ENCODE measurements at regions not wholly inside any gene's neighbourhood (a gene's known extent, or its start where the extent isn't known, plus 50 kb on each side); places are given as distances from the start of the nearest gene placed in this dataset.

- no peak for DNase-seq
Observed at GRCh38 chr22:47690586-47690985, 928.1 kb downstream of the TBC1D22A start.

- DNase-seq, result no peak
Observed at GRCh38 chr22:47690166-47690565, 927.7 kb downstream of the TBC1D22A start.

GRCh38 chr22:47687776-47688175 is 925.3 kb downstream of the TBC1D22A start:
- DNase-seq, result no peak

GRCh38 chr22:47687346-47687655 is 924.9 kb downstream of the TBC1D22A start:
- DNase-seq, result no peak

- no peak for DNase-seq
Observed at GRCh38 chr22:47686594-47687345, 924.3 kb downstream of the TBC1D22A start.

GRCh38 chr22:47681411-47682165 is 919.1 kb downstream of the TBC1D22A start:
- DNase-seq, result no peak

- DNase-seq, result no peak
Observed at GRCh38 chr22:47678636-47679287, 916.3 kb downstream of the TBC1D22A start.

- no peak for DNase-seq
Observed at GRCh38 chr22:47678048-47678447, 915.6 kb downstream of the TBC1D22A start.

GRCh38 chr22:47676685-47677084 is 914.2 kb downstream of the TBC1D22A start:
- no peak for DNase-seq

- no peak for DNase-seq
Observed at GRCh38 chr22:47674600-47674999, 912.1 kb downstream of the TBC1D22A start.

- no peak for DNase-seq
Observed at GRCh38 chr22:47673557-47673956, 911.1 kb downstream of the TBC1D22A start.

- DNase-seq, result no peak
Observed at GRCh38 chr22:47672526-47672925, 910.1 kb downstream of the TBC1D22A start.

GRCh38 chr22:47665151-47665550 is 902.7 kb downstream of the TBC1D22A start:
- no peak for DNase-seq

- no peak for DNase-seq
Observed at GRCh38 chr22:47663615-47664605, 901.5 kb downstream of the TBC1D22A start.

- no peak for DNase-seq
Observed at GRCh38 chr22:47659467-47660223, 897.2 kb downstream of the TBC1D22A start.

GRCh38 chr22:47658182-47658581 is 895.7 kb downstream of the TBC1D22A start:
- DNase-seq, result no peak

GRCh38 chr22:47657224-47657623 is 894.8 kb downstream of the TBC1D22A start:
- DNase-seq, result no peak

GRCh38 chr22:47656806-47657205 is 894.4 kb downstream of the TBC1D22A start:
- no peak for DNase-seq

GRCh38 chr22:47655930-47656329 is 893.5 kb downstream of the TBC1D22A start:
- no peak for DNase-seq

GRCh38 chr22:47654922-47655491 is 892.6 kb downstream of the TBC1D22A start:
- no peak for DNase-seq

- no peak for DNase-seq
Observed at GRCh38 chr22:47653921-47654320, 891.5 kb downstream of the TBC1D22A start.

Data from activated naive CD4-positive, alpha-beta T cell treated with anti-CD3 and anti-CD28 coated beads, Interleukin-2, amount 50 U/mL, for 16 hours (primary cell).